HepG2 (cell line): ENCODE measurements at regions not wholly inside any gene's neighbourhood (a gene's known extent, or its start where the extent isn't known, plus 50 kb on each side); places are given as distances from the start of the nearest gene placed in this dataset.

Source experiments
- ATAC-seq: fragments of 200-7000 bp; cut with Tn5 transposase; 3 replicates; pipeline ENCODE4 v1.9.1; 2020; ENCODE audit warnings: mild to moderate bottlenecking, moderate library complexity
- BruUV-seq: library from RNA; stranded (reverse); fragments of 400-500 nt; replicated peaks from 2 replicates; lab custom pipeline; 2021; lab: Mats Ljungman, UMichigan
- CTCF ChIA-PET: fragments of 300-600 bp; formaldehyde crosslinking; extraction: SDS; loops from one replicate; lab custom pipeline; 2021; ENCODE audit warnings: low total read pairs, inconsistent platforms, low intra/inter-chr PET ratio; lab: Yijun Ruan, JAX
- POLR2A ChIA-PET: fragments of 350-600 bp; sonication (Branson Sonifier 250); formaldehyde crosslinking; loops from one replicate; lab custom pipeline; 2020; ENCODE audit warnings: antibody characterized with exemption, inconsistent platforms; lab: Yijun Ruan, JAX
- DNase-seq: peaks from one replicate; pipeline ENCODE4 v3.0.0-alpha.2; 2015; ENCODE audit warnings: low spot score
- FAIRE-seq: peaks from 3 replicates; lab custom pipeline; 2011; peaks lifted over from hg19 to GRCh38; lab: Jason Lieb, UNC
- H2AFZ ChIP-seq: one replicate; pipeline ENCODE4 v1.6.1; 2011; ENCODE audit warnings: low read length, inconsistent platforms
- H3K27ac ChIP-seq: fragments of 300-600 bp; 3 replicates; pipeline ENCODE4 v1.8.0; 2011; ENCODE audit warnings: mixed run types, mild to moderate bottlenecking, mixed read lengths, low read length, inconsistent platforms; ENCODE audit not compliant: insufficient read depth; ENCODE audit errors: extremely low read length
- H3K27me3 ChIP-seq, 2 experiments: fragments of 200-600 bp in 1 of 2; 2 replicates in 1 of 2; 3 replicates in 1 of 2; pipeline versions ENCODE4 v1.6.0 to v1.8.0; 2011; ENCODE audit warnings: low read length in 2 of 2, mild to moderate bottlenecking in 2 of 2, moderate library complexity in 2 of 2, inconsistent platforms in 1 of 2; ENCODE audit not compliant: insufficient read depth in 2 of 2, control insufficient read depth in 1 of 2
- H3K36me3 ChIP-seq, 2 experiments: fragments of 200-600 bp in 1 of 2; replicated peaks in 1 of 2; 2 replicates in 1 of 2; 3 replicates in 1 of 2; pipeline versions ENCODE4 v1.5.1 to v1.8.0; 2011; ENCODE audit warnings: low read length in 2 of 2, inconsistent platforms in 1 of 2; ENCODE audit not compliant: insufficient read depth in 2 of 2, control insufficient read depth in 1 of 2
- H3K4me1 ChIP-seq: 2 replicates; pipeline ENCODE4 v1.5.1; 2012; ENCODE audit warnings: low read length, inconsistent platforms; ENCODE audit not compliant: insufficient read depth
- H3K4me2 ChIP-seq: 2 replicates; pipeline ENCODE4 v1.6.0; 2011; ENCODE audit warnings: low read depth, low read length, inconsistent platforms
- H3K4me3 ChIP-seq, 3 experiments: fragments of 200-600 bp in 1 of 3; sonication (generic), shearing (Covaris generic) in 1 of 3; replicated peaks in 1 of 3; 2 replicates each; pipeline ENCODE4 v1.5.1; 2011 to 2016; ENCODE audit warnings: low read length in 3 of 3, inconsistent platforms in 2 of 3, low read depth in 2 of 3, mild to moderate bottlenecking in 2 of 3, control low read depth in 1 of 3, mixed read lengths in 1 of 3; ENCODE audit not compliant: insufficient read depth in 1 of 3
- H3K79me2 ChIP-seq: one replicate; pipeline ENCODE4 v1.6.1; 2011; ENCODE audit warnings: low read length, inconsistent platforms; ENCODE audit not compliant: insufficient read depth
- H3K9ac ChIP-seq: 2 replicates; pipeline ENCODE4 v1.6.0; 2011; ENCODE audit warnings: mild to moderate bottlenecking, low read depth, low read length, inconsistent platforms; ENCODE audit not compliant: insufficient read depth
- H3K9me3 ChIP-seq: 2 replicates; pipeline ENCODE4 v1.5.1; 2012; ENCODE audit warnings: mild to moderate bottlenecking, low read length
- H4K20me1 ChIP-seq: 2 replicates; pipeline ENCODE4 v1.6.0; 2011; ENCODE audit warnings: inconsistent platforms, mild to moderate bottlenecking, low read length, moderate library complexity; ENCODE audit not compliant: insufficient read depth
- CREB1 ChIP-seq, 2 experiments: fragments of 450-650 bp in 1 of 2; IDR thresholded peaks; 2 replicates each; pipeline ENCODE4 v1.6.1; 2016 to 2017; ENCODE audit warnings: control low read depth in 1 of 2, mild to moderate bottlenecking in 1 of 2, missing compliant biosample characterization in 1 of 2, missing genetic modification characterization in 1 of 2
- DBP ChIP-seq: sonication (generic); formaldehyde crosslinking; IDR thresholded peaks from 2 replicates; pipeline ENCODE4 v1.4.0; 2020; ENCODE audit warnings: missing genetic modification reagents; ENCODE audit errors: not compliant biosample characterization
- HDAC1 ChIP-seq: sonication (generic); formaldehyde crosslinking; IDR thresholded peaks from 2 replicates; pipeline ENCODE4 v1.5.1; 2020; ENCODE audit warnings: mild to moderate bottlenecking, missing genetic modification reagents
- HDAC2 ChIP-seq: sonication (generic); formaldehyde crosslinking; IDR thresholded peaks from 2 replicates; pipeline ENCODE4 v1.4.0; 2020; ENCODE audit warnings: missing genetic modification reagents
- JARID2 ChIP-seq: sonication (generic); formaldehyde crosslinking; IDR thresholded peaks from 2 replicates; pipeline ENCODE4 v1.8.1; 2023; ENCODE audit warnings: missing genetic modification reagents, inconsistent platforms; ENCODE audit not compliant: insufficient replicate concordance
- NFYC ChIP-seq: IDR thresholded peaks from 2 replicates; pipeline ENCODE4 v1.6.1; 2016; ENCODE audit warnings: missing genetic modification reagents, missing compliant biosample characterization
- NPAS2 ChIP-seq: sonication (generic); formaldehyde crosslinking; IDR thresholded peaks from 2 replicates; pipeline ENCODE4 v1.8.0; 2022; ENCODE audit warnings: mild to moderate bottlenecking, missing genetic modification reagents, borderline replicate concordance
- TMF1 ChIP-seq: sonication (generic); formaldehyde crosslinking; IDR thresholded peaks from 2 replicates; pipeline ENCODE4 v1.8.1; 2022; ENCODE audit warnings: low read depth, missing genetic modification reagents
- ZBTB1 ChIP-seq: sonication (generic); formaldehyde crosslinking; IDR thresholded peaks from 2 replicates; pipeline ENCODE4 v1.4.0; 2020; ENCODE audit warnings: missing genetic modification reagents, borderline replicate concordance
- ZNF138 ChIP-seq: sonication (generic); formaldehyde crosslinking; IDR thresholded peaks from 2 replicates; pipeline ENCODE4 v1.5.0; 2020; ENCODE audit warnings: mild to moderate bottlenecking, low read depth, missing genetic modification reagents
- ZNF724P ChIP-seq: sonication (generic); formaldehyde crosslinking; IDR thresholded peaks from 2 replicates; pipeline ENCODE4 v1.8.0; 2022; ENCODE audit warnings: missing genetic modification reagents, borderline replicate concordance
- WGBS: methylation state at CpG from one replicate; pipeline ENCODE4 v1.1.6; 2017; ENCODE audit warnings: low lambda C conversion rate; 5-methylcytosine and 5-hydroxymethylcytosine counted together
- in situ Hi-C: cut with HindIII; loops from 2 replicates; pipeline ENCODE4 v1.10.0; 2017; ENCODE audit warnings: low pct_unique_long_range_greater_than_20kb; ENCODE audit not compliant: extremely low pct_ligation_motif_present
- intact Hi-C: fragments of 100-400 bp; cut with micrococcal nuclease; formaldehyde crosslinking; loops from one replicate; pipeline ENCODE4 v1.10.0; 2022; ENCODE audit not compliant: unreplicated experiment
- TF ChIP-seq, protein P1 (sequence below): sonication (generic); formaldehyde crosslinking; IDR thresholded peaks from 2 replicates; pipeline ENCODE4 v1.4.0; 2020; ENCODE audit warnings: missing genetic modification reagents
- TF ChIP-seq, protein P2 (sequence below): sonication (generic); formaldehyde crosslinking; IDR thresholded peaks from 2 replicates; pipeline ENCODE4 v1.5.0; 2020; ENCODE audit warnings: mild to moderate bottlenecking, missing genetic modification reagents

GRCh38 chr3:117527346-117527745 is 817.8 kb downstream of the TUSC7 start:
- in situ Hi-C loops = no loop called here
- Histone ChIP-seq H3K4me3 (no peak overlapping the region), H3K4me2 (no peak overlapping the region), H4K20me1 (no peaks in the 10 kb centered on the region), H3K79me2 (no peaks in the 10 kb centered on the region), H3K4me1 (no peaks in the 10 kb centered on the region), H2AFZ (no peak overlapping the region), H3K9ac (no peak overlapping the region), H3K27ac (no peak overlapping the region), H3K9me3 (no peaks in the 10 kb centered on the region), H3K27me3 (no peaks in the 10 kb centered on the region), H3K36me3 (no peaks in the 10 kb centered on the region)
- ChIA-PET POLR2A (no interaction called here), CTCF (interaction anchor here (1.4 to 2.7 kb wide), 2 partner anchors 468 to 508 kb away, joined by 4 to 8 read pairs; no protein-coding TSS in a partner anchor)
- FAIRE-seq (no peak), ATAC-seq (no peak), DNase-seq (no peak)
- intact Hi-C loops = no loop called here
- no TSS peak for BruUV-seq
- TF ChIP-seq ZNF138 (no peak), NFYC (no peak), CREB1 (IDR thresholded peaks at IDR 0.05) (no peak), CREB1 (CRISPR knock-in tag; IDR thresholded peaks at IDR 0.05) (no peak), NPAS2 (CRISPR knock-in tag) (no peak), TMF1 (CRISPR knock-in tag) (no peak), JARID2 (no peak), HDAC2 (CRISPR knock-in tag) (no peak), DBP (CRISPR knock-in tag) (no peak), ZNF724P (CRISPR knock-in tag) (no peak), HDAC1 (CRISPR knock-in tag) (no peak), ZBTB1 (CRISPR knock-in tag) (no peak)
- TF ChIP-seq, protein P1, sequence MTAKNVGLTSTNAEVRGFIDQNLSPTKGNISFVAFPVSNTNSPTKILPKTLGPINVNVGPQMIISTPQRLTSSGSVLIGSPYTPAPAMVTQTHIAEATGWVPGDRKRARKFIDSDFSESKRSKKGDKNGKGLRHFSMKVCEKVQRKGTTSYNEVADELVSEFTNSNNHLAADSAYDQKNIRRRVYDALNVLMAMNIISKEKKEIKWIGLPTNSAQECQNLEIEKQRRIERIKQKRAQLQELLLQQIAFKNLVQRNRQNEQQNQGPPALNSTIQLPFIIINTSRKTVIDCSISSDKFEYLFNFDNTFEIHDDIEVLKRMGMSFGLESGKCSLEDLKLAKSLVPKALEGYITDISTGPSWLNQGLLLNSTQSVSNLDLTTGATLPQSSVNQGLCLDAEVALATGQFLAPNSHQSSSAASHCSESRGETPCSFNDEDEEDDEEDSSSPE = no peak
- TF ChIP-seq, protein P2, sequence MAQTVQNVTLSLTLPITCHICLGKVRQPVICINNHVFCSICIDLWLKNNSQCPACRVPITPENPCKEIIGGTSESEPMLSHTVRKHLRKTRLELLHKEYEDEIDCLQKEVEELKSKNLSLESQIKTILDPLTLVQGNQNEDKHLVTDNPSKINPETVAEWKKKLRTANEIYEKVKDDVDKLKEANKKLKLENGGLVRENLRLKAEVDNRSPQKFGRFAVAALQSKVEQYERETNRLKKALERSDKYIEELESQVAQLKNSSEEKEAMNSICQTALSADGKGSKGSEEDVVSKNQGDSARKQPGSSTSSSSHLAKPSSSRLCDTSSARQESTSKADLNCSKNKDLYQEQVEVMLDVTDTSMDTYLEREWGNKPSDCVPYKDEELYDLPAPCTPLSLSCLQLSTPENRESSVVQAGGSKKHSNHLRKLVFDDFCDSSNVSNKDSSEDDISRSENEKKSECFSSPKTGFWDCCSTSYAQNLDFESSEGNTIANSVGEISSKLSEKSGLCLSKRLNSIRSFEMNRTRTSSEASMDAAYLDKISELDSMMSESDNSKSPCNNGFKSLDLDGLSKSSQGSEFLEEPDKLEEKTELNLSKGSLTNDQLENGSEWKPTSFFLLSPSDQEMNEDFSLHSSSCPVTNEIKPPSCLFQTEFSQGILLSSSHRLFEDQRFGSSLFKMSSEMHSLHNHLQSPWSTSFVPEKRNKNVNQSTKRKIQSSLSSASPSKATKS (CRISPR knock-in tag) = no peak
- WGBS = 24% methylated on average over 2 of the region's 2 CpGs
